Mucosa of descending colon (tissue), 3 donors: ENCODE measurements at regions not wholly inside any gene's neighbourhood (a gene's known extent, or its start where the extent isn't known, plus 50 kb on each side); places are given as distances from the start of the nearest gene placed in this dataset.

ENCODE experiments used
- ATAC-seq: fragments of 200-7000 bp; cut with Tn5 transposase; one replicate; pipeline ENCODE4 v1.9.1; 2020; ENCODE audit warnings: mild to moderate bottlenecking, moderate library complexity
- DNase-seq, 3 donors: peaks; one replicate each; pipeline ENCODE4 v3.0.0-alpha.2; 2020
- H3K36me3 ChIP-seq: fragments of 200-600 bp; one replicate; pipeline ENCODE4 v1.8.0; 2021; ENCODE audit warnings: low read depth, mild to moderate bottlenecking
- H3K4me1 ChIP-seq: fragments of 200-600 bp; one replicate; pipeline ENCODE4 v1.8.0; 2021; ENCODE audit warnings: low read depth, mild to moderate bottlenecking
- H3K4me3 ChIP-seq: fragments of 200-600 bp; one replicate; pipeline ENCODE4 v1.8.0; 2021; ENCODE audit warnings: mild to moderate bottlenecking
- H3K9me3 ChIP-seq: fragments of 200-600 bp; one replicate; pipeline ENCODE4 v1.8.0; 2021; ENCODE audit warnings: mild to moderate bottlenecking
- CTCF ChIP-seq: fragments of 200-600 bp; IDR thresholded peaks from one replicate; pipeline ENCODE4 v1.8.0; 2022; ENCODE audit warnings: antibody characterized with exemption, mild to moderate bottlenecking
- intact Hi-C, 2 donors: fragments of 100-400 bp; cut with DNase I in 1 of 2; cut with micrococcal nuclease in 1 of 2; formaldehyde crosslinking; loops; one replicate each; pipeline versions ENCODE4 v1.11.0 to v1.11.1; 2022; cut with DNase I, micrococcal nuclease
- donor health status: DM: no; HTN: no; CAD: no; lungs with moderate emphysema.
- donor health status: DM: no; HTN: no; CAD: no.
- donor health status: DM: no; HTN: yes; CAD: no.

GRCh38 chr2:196440413-196440812 lies 199.1 kb upstream of the CCDC150 start:
- DNase-seq (no peak), ATAC-seq (no peak)
- intact Hi-C loops = no loop called here
- TF ChIP-seq CTCF = no peak
- no peaks in the 10 kb centered on the region for H3K36me3 ChIP-seq
- H3K4me3 ChIP-seq = no peak overlapping the region
- H3K9me3 ChIP-seq = no peaks in the 10 kb centered on the region
- no peaks in the 10 kb centered on the region for H3K4me1 ChIP-seq

GRCh38 chr2:196441527-196441926 lies 198.0 kb upstream of the CCDC150 start:
- Histone ChIP-seq H3K4me3 (no peak overlapping the region), H3K36me3 (no peaks in the 10 kb centered on the region), H3K9me3 (no peaks in the 10 kb centered on the region), H3K4me1 (no peaks in the 10 kb centered on the region)
- ATAC-seq = no peak
- DNase-seq = no peak
- intact Hi-C loops = no loop called here
- TF ChIP-seq CTCF = no peak

GRCh38 chr2:196442211-196442610 lies 197.3 kb upstream of the CCDC150 start:
- Histone ChIP-seq H3K4me1 (no peaks in the 10 kb centered on the region), H3K9me3 (no peaks in the 10 kb centered on the region), H3K36me3 (no peaks in the 10 kb centered on the region), H3K4me3 (no peak overlapping the region)
- ATAC-seq (no peak), DNase-seq (no peak)
- intact Hi-C loops = no loop called here
- TF ChIP-seq CTCF = no peak

GRCh38 chr2:196444442-196444841 lies 195.1 kb upstream of the CCDC150 start:
- H3K4me1 ChIP-seq = no peaks in the 10 kb centered on the region
- no peak for TF ChIP-seq CTCF
- no peak overlapping the region for H3K4me3 ChIP-seq
- ATAC-seq (no peak), DNase-seq (no peak)
- no peaks in the 10 kb centered on the region for H3K36me3 ChIP-seq
- intact Hi-C loops = no loop called here
- H3K9me3 ChIP-seq = no peaks in the 10 kb centered on the region

- no peak for DNase-seq
- H3K9me3 ChIP-seq = no peaks in the 10 kb centered on the region
- no peaks in the 10 kb centered on the region for H3K4me1 ChIP-seq
- H3K4me3 ChIP-seq = no peak overlapping the region
- no peaks in the 10 kb centered on the region for H3K36me3 ChIP-seq
- intact Hi-C loops = no loop called here
- ATAC-seq = no peak
- TF ChIP-seq CTCF = no peak
Measured at GRCh38 chr2:196445991-196446390, 193.5 kb upstream of the CCDC150 start.

GRCh38 chr2:196448407-196449079 lies 191.0 kb upstream of the CCDC150 start:
- intact Hi-C loops = no loop called here
- DNase-seq (no peak), ATAC-seq (no peak)
- Histone ChIP-seq H3K4me3 (no peak overlapping the region), H3K4me1 (no peaks in the 10 kb centered on the region), H3K9me3 (no peaks in the 10 kb centered on the region), H3K36me3 (no peaks in the 10 kb centered on the region)
- TF ChIP-seq CTCF = no peak
